OCI-LY7 (cell line): ENCODE measurements at regions not wholly inside any gene's neighbourhood (a gene's known extent, or its start where the extent isn't known, plus 50 kb on each side); places are given as distances from the start of the nearest gene placed in this dataset.

ENCODE experiments used
- BruUV-seq: library from RNA; stranded (reverse); fragments of 400-500 nt; replicated peaks from 2 replicates; lab custom pipeline; 2021; lab: Mats Ljungman, UMichigan
- CTCF ChIA-PET: fragments of 300-600 bp; sonication (Branson Sonifier 250); formaldehyde crosslinking; loops from one replicate; lab custom pipeline; 2022; ENCODE audit warnings: antibody characterized with exemption; ENCODE audit not compliant: unreplicated experiment; lab: Charles Lee
- POLR2A ChIA-PET: fragments of 300-600 bp; sonication (Branson Sonifier 250); formaldehyde crosslinking; loops from one replicate; lab custom pipeline; 2022; ENCODE audit warnings: antibody characterized with exemption; lab: Charles Lee
- DNase-seq: peaks from one replicate; pipeline ENCODE4 v3.0.0-alpha.2; 2015; ENCODE audit warnings: low spot score
- H2AFZ ChIP-seq: fragments of 200-600 bp; sonication (generic), shearing (Covaris generic); 2 replicates; pipeline ENCODE4 v1.6.1; 2014; ENCODE audit warnings: mild to moderate bottlenecking, antibody characterized with exemption, low read length, moderate library complexity
- H3K27ac ChIP-seq: fragments of 200-600 bp; sonication (generic); 2 replicates; pipeline ENCODE4 v1.5.1; 2014; ENCODE audit warnings: mixed run types, low read depth, mild to moderate bottlenecking, moderate library complexity, low read length, inconsistent platforms; ENCODE audit not compliant: poor library complexity, severe bottlenecking
- H3K36me3 ChIP-seq: fragments of 200-600 bp; sonication (generic); 2 replicates; pipeline ENCODE4 v1.6.1; 2014; ENCODE audit warnings: mild to moderate bottlenecking, antibody characterized with exemption, low read length, moderate library complexity, mixed read lengths; ENCODE audit not compliant: insufficient read depth
- H3K4me1 ChIP-seq: fragments of 200-600 bp; sonication (generic); 2 replicates; pipeline ENCODE4 v1.5.1; 2014; ENCODE audit warnings: mild to moderate bottlenecking, low read length; ENCODE audit not compliant: insufficient read depth, poor library complexity, severe bottlenecking
- H3K4me2 ChIP-seq: fragments of 200-600 bp; sonication (generic); 2 replicates; pipeline ENCODE4 v1.6.1; 2014; ENCODE audit warnings: mild to moderate bottlenecking, low read length
- H3K4me3 ChIP-seq: fragments of 200-600 bp; sonication (generic); 2 replicates; pipeline ENCODE4 v1.5.1; 2014; ENCODE audit warnings: mild to moderate bottlenecking, low read depth, low read length; ENCODE audit not compliant: poor library complexity, severe bottlenecking
- H3K79me2 ChIP-seq: fragments of 200-600 bp; sonication (generic); 2 replicates; pipeline ENCODE4 v1.6.1; 2016; ENCODE audit warnings: low read depth, mild to moderate bottlenecking, low read length, moderate library complexity, mixed read lengths; ENCODE audit not compliant: insufficient read depth
- H3K9me2 ChIP-seq: fragments of 200-600 bp; sonication (generic); 2 replicates; pipeline ENCODE4 v1.6.1; 2016; ENCODE audit warnings: mild to moderate bottlenecking, low read length, mixed read lengths; ENCODE audit not compliant: insufficient read depth
- H3K9me3 ChIP-seq: fragments of 200-600 bp; sonication (generic); 2 replicates; pipeline ENCODE4 v1.6.1; 2014; ENCODE audit warnings: mild to moderate bottlenecking, mixed run types, low read length, mixed read lengths
- H4K20me1 ChIP-seq: fragments of 200-600 bp; sonication (generic); 2 replicates; pipeline ENCODE4 v1.6.1; 2014; ENCODE audit warnings: mild to moderate bottlenecking, antibody characterized with exemption, low read length, moderate library complexity, mixed read lengths; ENCODE audit not compliant: insufficient read depth
- CTCF ChIP-seq: fragments of 200-600 bp; sonication (generic); conservative IDR thresholded peaks from 2 replicates; pipeline ENCODE4 v1.5.1; 2014; ENCODE audit warnings: mild to moderate bottlenecking, antibody characterized with exemption, low read length, moderate library complexity, mixed read lengths
- EZH2phosphoT487 ChIP-seq: fragments of 200-600 bp; sonication (generic); IDR thresholded peaks from 2 replicates; pipeline ENCODE4 v1.6.1; 2018; ENCODE audit warnings: low read depth, borderline replicate concordance, mild to moderate bottlenecking, mixed run types, antibody characterized with exemption, low read length, moderate library complexity, mixed read lengths
- intact Hi-C: fragments of 100-400 bp; cut with micrococcal nuclease; formaldehyde crosslinking; loops from one replicate; pipeline ENCODE4 v1.10.0; 2022; ENCODE audit not compliant: unreplicated experiment

- Histone ChIP-seq H3K36me3 (no peaks in the 10 kb centered on the region), H3K4me2 (no peak overlapping the region), H3K79me2 (no peaks in the 10 kb centered on the region), H4K20me1 (no peaks in the 10 kb centered on the region), H3K27ac (no peak overlapping the region), H3K9me3 (no peaks in the 10 kb centered on the region), H3K9me2 (no peaks in the 10 kb centered on the region), H3K4me3 (no peak overlapping the region), H2AFZ (peak overlapping the region; percentile 6; the same call in 1 of the 2 replicates), H3K4me1 (peaks cover 32% of the 10 kb centered on the region)
- TF ChIP-seq CTCF = no peak
- no peak for TF ChIP-seq EZH2phosphoT487
- ChIA-PET POLR2A (interaction anchor here (0.6 to 1.1 kb wide), 2 partner anchors 9 to 175 kb away, joined by 3 read pairs; no protein-coding TSS in a partner anchor), CTCF (no interaction called here)
- intact Hi-C loops = no loop called here
- DNase-seq = no peak
- no TSS peak for BruUV-seq
Observed at GRCh38 chr2:45264227-45265225, 255.3 kb upstream of the SIX2 start.

GRCh38 chr2:45263147-45263546, 253.9 kb upstream of the SIX2 start:
- H3K27ac ChIP-seq = no peak overlapping the region
- ChIA-PET CTCF (no interaction called here), POLR2A (interaction anchor here (0.8 to 2.2 kb wide), 2 partner anchors 10 to 483 kb away, joined by 9 to 10 read pairs; no protein-coding TSS in a partner anchor)
- intact Hi-C loops = no loop called here
- TF ChIP-seq EZH2phosphoT487 = no peak
- TF ChIP-seq CTCF = no peak
- H2AFZ ChIP-seq = peak overlapping the region; percentile 49
- peaks cover 40% of the 10 kb centered on the region for H3K4me1 ChIP-seq
- no TSS peak for BruUV-seq
- peak overlapping the region; percentile 43 for H3K4me2 ChIP-seq
- H3K9me3 ChIP-seq = no peaks in the 10 kb centered on the region
- no peaks in the 10 kb centered on the region for H3K36me3 ChIP-seq
- H3K79me2 ChIP-seq = no peaks in the 10 kb centered on the region
- no peaks in the 10 kb centered on the region for H4K20me1 ChIP-seq
- peak; percentile 55 for DNase-seq
- no peaks in the 10 kb centered on the region for H3K9me2 ChIP-seq
- H3K4me3 ChIP-seq = no peak overlapping the region

- no peak overlapping the region for H3K27ac ChIP-seq
- POLR2A ChIA-PET = interaction anchor here (2.2 kb wide), 1 partner anchor 11 kb away, joined by 10 read pairs; no protein-coding TSS in a partner anchor
- no peaks in the 10 kb centered on the region for H3K9me2 ChIP-seq
- H4K20me1 ChIP-seq = no peaks in the 10 kb centered on the region
- TF ChIP-seq CTCF (no peak), EZH2phosphoT487 (no peak)
- CTCF ChIA-PET = no interaction called here
- no peaks in the 10 kb centered on the region for H3K9me3 ChIP-seq
- BruUV-seq = no TSS peak
- peak overlapping the region; percentile 43 for H3K4me2 ChIP-seq
- peak; percentile 13 for DNase-seq
- no peaks in the 10 kb centered on the region for H3K79me2 ChIP-seq
- H2AFZ ChIP-seq = peak overlapping the region; percentile 29; the same call in 1 of the 2 replicates
- H3K4me1 ChIP-seq = peaks cover 45% of the 10 kb centered on the region
- H3K4me3 ChIP-seq = no peak overlapping the region
- intact Hi-C loops = no loop called here
- H3K36me3 ChIP-seq = no peaks in the 10 kb centered on the region
Observed at GRCh38 chr2:45261746-45262145, 252.5 kb upstream of the SIX2 start.
